Omental fat pad (tissue), 3 donors: ENCODE measurements at regions not wholly inside any gene's neighbourhood (a gene's known extent, or its start where the extent isn't known, plus 50 kb on each side); places are given as distances from the start of the nearest gene placed in this dataset.

Experiments
- ATAC-seq: fragments of 150-250 bp; one replicate; pipeline ENCODE4 v1.9.1; 2016; ENCODE audit warnings: mild to moderate bottlenecking, moderate library complexity; ENCODE audit not compliant: low FRiP score
- DNase-seq: peaks from one replicate; pipeline ENCODE4 v3.0.0-alpha.2; 2019; ENCODE audit warnings: low spot score
- TF ChIP-seq, protein P1 (sequence below), 3 donors: fragments of 450-650 bp; IDR thresholded peaks; one replicate each; pipeline ENCODE4 v1.5.1; 2016 to 2017; ENCODE audit warnings: antibody characterized with exemption in 3 of 3, mild to moderate bottlenecking in 3 of 3, moderate library complexity in 2 of 3

DNA sequence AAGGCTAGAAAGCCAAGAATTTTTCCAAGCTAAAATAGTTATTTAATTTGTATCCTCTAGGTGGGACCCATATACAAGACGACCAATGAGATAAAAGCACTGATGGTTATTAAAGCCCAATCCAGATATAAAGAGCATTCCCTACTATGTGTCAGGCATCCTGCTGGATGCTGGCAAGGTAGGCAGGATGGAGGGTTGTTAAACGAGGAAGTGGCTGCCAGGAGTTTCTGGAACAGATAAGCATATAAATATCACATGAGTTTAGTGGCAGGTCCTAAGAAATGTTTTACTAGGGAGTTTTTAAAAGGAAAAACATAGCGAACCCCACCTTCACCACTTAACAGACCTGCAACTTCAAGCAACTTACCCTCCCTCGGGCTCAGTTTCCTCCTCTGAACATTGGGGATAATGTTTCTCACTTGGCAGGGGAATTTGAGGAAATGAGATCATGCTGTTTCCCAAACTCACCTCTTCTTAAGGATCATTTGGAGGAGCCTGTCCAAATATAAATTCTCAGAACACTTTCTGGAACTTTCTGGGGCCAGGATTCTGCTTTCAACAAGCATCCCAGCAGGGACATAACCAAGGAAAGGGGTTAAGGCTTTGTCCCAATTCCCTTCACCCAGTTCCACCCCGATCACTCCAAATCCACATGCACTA is 94.3 kb upstream of the LDB2 start:
- DNase-seq (no peak), ATAC-seq (no peak)
- TF ChIP-seq, protein P1, sequence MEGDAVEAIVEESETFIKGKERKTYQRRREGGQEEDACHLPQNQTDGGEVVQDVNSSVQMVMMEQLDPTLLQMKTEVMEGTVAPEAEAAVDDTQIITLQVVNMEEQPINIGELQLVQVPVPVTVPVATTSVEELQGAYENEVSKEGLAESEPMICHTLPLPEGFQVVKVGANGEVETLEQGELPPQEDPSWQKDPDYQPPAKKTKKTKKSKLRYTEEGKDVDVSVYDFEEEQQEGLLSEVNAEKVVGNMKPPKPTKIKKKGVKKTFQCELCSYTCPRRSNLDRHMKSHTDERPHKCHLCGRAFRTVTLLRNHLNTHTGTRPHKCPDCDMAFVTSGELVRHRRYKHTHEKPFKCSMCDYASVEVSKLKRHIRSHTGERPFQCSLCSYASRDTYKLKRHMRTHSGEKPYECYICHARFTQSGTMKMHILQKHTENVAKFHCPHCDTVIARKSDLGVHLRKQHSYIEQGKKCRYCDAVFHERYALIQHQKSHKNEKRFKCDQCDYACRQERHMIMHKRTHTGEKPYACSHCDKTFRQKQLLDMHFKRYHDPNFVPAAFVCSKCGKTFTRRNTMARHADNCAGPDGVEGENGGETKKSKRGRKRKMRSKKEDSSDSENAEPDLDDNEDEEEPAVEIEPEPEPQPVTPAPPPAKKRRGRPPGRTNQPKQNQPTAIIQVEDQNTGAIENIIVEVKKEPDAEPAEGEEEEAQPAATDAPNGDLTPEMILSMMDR (IDR thresholded peaks at IDR 0.05) = no peak

DNA sequence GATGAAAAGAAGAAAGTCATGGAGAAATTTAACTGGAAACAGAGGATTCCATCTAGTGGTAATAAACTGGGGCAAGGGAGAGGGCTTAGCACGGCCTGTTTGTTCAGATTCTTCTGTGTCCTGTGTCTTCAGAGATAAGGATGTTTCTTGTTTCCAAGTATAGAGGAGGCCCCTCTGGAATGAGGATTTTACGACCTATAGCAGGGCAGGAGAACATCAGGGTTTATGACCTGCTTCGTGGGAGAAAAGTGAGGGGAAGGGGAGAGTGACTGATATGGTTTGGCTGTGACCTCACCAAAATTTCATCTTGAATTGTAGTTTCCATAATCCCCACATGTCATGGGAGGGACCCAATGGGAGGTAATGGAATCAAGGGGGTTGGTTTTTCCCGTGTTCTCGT is 93.0 kb upstream of the LDB2 start:
- TF ChIP-seq, protein P1 (IDR thresholded peaks at IDR 0.05) = no peak
- DNase-seq = no peak
- ATAC-seq = no peak

DNA sequence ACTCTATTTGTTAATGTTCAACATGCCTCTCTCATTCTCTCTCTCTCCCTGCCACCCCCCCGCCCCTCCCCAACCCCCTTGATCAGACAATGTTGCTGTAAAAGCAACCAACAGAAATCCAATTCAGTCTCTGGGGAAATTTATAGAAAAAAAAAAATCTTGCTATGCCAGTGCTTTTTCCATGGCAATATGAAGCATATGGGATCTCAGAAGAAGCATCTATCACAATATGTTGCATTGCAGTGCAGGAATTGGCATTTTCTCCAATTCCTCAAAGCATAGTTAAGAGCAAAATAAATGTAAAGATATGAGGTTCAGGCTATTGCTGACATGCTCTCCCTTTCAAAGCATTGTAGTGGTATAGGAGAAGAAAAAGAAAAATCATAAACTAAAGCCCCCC is 90.9 kb upstream of the LDB2 start:
- TF ChIP-seq, protein P1 (IDR thresholded peaks at IDR 0.05) = no peak
- no peak for ATAC-seq
- DNase-seq = no peak

GRCh38 chr4:16988814-16989213 is 90.4 kb upstream of the LDB2 start:
- no peak for ATAC-seq
- no peak for DNase-seq
- TF ChIP-seq, protein P1 (IDR thresholded peaks at IDR 0.05) = no peak

DNA sequence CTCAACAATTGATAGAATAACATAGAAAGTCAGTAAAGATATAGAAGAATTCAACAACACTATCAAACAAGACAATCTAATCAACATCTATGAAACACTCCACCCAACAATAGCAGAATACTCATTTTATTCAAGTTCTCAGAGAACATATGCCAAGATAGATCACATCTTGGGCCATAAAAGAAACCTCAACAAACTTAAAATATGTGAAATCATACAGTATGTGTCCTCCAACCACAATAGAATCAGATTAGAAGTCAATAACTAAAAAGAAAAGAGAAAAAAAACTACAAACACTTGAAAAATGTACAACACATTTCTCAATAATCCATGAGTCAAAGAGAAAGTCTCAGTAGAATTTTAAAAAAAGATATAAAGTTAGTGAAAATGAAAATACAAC is 78.6 kb upstream of the LDB2 start:
- no peak for DNase-seq

GRCh38 chr4:16969696-16970135 is 71.3 kb upstream of the LDB2 start:
- peak; percentile 65 for ATAC-seq
- no peak for DNase-seq
- TF ChIP-seq, protein P1 (IDR thresholded peaks at IDR 0.05) = no peak

More for the DNA sequence above, 78.6 kb upstream of the LDB2 start:
- TF ChIP-seq, protein P1 (IDR thresholded peaks at IDR 0.05) = no peak
- ATAC-seq = no peak

DNA sequence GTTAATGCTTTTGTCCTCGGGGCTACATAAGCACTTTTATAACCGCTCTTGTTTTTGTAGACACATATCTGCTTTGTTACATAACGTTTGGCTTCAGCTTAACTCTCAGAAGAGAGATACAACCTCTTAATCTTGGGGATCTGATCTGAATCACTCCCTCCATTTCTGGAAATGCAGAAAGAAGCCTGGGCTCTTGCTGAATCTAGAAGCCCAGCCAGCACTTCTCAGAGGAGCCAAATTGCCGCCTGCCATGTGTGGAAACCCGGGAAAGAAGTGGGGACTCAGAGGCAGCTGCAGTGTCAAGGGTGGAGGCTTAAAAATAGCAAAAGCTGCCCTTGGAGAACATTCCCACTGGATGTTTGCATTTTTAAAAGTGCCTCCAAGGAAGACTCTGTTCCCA is 69.3 kb upstream of the LDB2 start:
- TF ChIP-seq, protein P1 (IDR thresholded peaks at IDR 0.05) = no peak
- no peak for DNase-seq
- peak; percentile 25 for ATAC-seq
